GM23338 (cell line): ENCODE measurements at regions not wholly inside any gene's neighbourhood (a gene's known extent, or its start where the extent isn't known, plus 50 kb on each side); places are given as distances from the start of the nearest gene placed in this dataset.
"Not testable (repeated sequence)": the region's sequence is repeated elsewhere in the genome, so short reads cannot be mapped to it uniquely, and the experiment has no call there.

Experiments used
- EZH2 ChIP-seq: fragments of 200-600 bp; sonication (generic); IDR thresholded peaks from one replicate; pipeline ENCODE4 v1.8.0; 2017; ENCODE audit warnings: antibody characterized with exemption, mild to moderate bottlenecking, low read depth; ENCODE audit not compliant: unreplicated experiment
- POLR2AphosphoS5 ChIP-seq: IDR thresholded peaks from 2 replicates; pipeline ENCODE4 v1.6.1; 2016; ENCODE audit warnings: antibody characterized with exemption, low read depth
- ZNF331 ChIP-seq: fragments of 250-450 bp; sonication (Bioruptor Pico); IDR thresholded peaks from 2 replicates; pipeline ENCODE4 v1.5.0; 2020; ENCODE audit warnings: low read depth, mild to moderate bottlenecking, moderate library complexity
- TF ChIP-seq, protein P1 (sequence below): IDR thresholded peaks from one replicate; pipeline ENCODE4 v1.6.1; 2018; ENCODE audit warnings: antibody characterized with exemption; ENCODE audit not compliant: unreplicated experiment
- TF ChIP-seq, protein P2 (sequence below), 2 experiments: fragments of 200-600 bp in 1 of 2; sonication (generic) in 1 of 2; conservative IDR thresholded peaks; 2 replicates each; pipeline versions ENCODE4 v1.5.1 to v1.6.1; 2016 to 2017; ENCODE audit warnings: antibody characterized with exemption in 2 of 2, low read depth in 2 of 2, mild to moderate bottlenecking in 2 of 2, moderate library complexity in 1 of 2

DNA sequence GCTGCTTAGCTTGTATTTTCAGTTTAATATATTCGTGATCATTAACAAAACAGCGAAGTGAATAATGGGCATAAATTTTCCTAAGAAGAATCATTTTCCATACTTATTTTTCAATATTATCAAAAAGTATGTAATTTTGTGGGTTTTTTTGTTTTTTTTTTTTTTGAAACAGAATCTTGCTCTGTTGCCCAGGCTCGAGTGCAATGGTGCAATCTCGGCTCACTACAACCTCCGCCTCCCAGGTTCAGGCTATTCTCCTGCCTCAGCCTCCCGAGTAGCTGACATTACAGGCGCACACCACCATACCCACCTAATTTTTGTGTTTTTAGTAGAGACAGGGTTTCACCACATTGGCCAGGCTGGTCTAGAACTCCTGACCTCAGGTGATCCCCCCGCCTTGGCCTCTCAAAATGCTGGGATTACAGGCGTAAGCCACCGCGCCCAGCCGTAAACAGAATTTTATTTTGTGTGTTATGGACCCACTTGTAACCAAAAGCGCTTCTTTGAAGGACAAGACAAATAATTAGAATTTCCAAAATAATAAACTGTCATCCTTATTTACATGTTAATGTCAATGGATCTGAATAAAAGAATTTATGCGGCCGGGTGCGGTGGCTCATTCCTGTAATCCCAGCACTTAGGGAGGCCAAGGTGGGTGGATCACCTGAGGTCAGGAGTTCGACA, 286.5 kb upstream of the MKLN1 start:
- not testable (repeated sequence) for TF ChIP-seq EZH2; POLR2AphosphoS5; ZNF331 (CRISPR knock-in tag)
- TF ChIP-seq, protein P1, sequence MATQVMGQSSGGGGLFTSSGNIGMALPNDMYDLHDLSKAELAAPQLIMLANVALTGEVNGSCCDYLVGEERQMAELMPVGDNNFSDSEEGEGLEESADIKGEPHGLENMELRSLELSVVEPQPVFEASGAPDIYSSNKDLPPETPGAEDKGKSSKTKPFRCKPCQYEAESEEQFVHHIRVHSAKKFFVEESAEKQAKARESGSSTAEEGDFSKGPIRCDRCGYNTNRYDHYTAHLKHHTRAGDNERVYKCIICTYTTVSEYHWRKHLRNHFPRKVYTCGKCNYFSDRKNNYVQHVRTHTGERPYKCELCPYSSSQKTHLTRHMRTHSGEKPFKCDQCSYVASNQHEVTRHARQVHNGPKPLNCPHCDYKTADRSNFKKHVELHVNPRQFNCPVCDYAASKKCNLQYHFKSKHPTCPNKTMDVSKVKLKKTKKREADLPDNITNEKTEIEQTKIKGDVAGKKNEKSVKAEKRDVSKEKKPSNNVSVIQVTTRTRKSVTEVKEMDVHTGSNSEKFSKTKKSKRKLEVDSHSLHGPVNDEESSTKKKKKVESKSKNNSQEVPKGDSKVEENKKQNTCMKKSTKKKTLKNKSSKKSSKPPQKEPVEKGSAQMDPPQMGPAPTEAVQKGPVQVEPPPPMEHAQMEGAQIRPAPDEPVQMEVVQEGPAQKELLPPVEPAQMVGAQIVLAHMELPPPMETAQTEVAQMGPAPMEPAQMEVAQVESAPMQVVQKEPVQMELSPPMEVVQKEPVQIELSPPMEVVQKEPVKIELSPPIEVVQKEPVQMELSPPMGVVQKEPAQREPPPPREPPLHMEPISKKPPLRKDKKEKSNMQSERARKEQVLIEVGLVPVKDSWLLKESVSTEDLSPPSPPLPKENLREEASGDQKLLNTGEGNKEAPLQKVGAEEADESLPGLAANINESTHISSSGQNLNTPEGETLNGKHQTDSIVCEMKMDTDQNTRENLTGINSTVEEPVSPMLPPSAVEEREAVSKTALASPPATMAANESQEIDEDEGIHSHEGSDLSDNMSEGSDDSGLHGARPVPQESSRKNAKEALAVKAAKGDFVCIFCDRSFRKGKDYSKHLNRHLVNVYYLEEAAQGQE, result not testable (repeated sequence)
- TF ChIP-seq, protein P2, sequence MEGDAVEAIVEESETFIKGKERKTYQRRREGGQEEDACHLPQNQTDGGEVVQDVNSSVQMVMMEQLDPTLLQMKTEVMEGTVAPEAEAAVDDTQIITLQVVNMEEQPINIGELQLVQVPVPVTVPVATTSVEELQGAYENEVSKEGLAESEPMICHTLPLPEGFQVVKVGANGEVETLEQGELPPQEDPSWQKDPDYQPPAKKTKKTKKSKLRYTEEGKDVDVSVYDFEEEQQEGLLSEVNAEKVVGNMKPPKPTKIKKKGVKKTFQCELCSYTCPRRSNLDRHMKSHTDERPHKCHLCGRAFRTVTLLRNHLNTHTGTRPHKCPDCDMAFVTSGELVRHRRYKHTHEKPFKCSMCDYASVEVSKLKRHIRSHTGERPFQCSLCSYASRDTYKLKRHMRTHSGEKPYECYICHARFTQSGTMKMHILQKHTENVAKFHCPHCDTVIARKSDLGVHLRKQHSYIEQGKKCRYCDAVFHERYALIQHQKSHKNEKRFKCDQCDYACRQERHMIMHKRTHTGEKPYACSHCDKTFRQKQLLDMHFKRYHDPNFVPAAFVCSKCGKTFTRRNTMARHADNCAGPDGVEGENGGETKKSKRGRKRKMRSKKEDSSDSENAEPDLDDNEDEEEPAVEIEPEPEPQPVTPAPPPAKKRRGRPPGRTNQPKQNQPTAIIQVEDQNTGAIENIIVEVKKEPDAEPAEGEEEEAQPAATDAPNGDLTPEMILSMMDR (conservative IDR thresholded peaks at IDR 0.05; ENCODE audit: low read depth in 2 of 2), result not testable (repeated sequence)
